ENCODE measurements at regions not wholly inside any gene's neighbourhood (a gene's known extent, or its start where the extent isn't known, plus 50 kb on each side); places are given as distances from the start of the nearest gene placed in this dataset.

GRCh38 chr4:75289914-75290582, 224.2 kb downstream of the RCHY1 start:
- TF ChIP-seq CTCF (conservative IDR thresholded peaks at IDR 0.05): peak; percentile 34
- TF ChIP-seq ZFX (IDR thresholded peaks at IDR 0.05): no peak
